H9 (cell line): ENCODE measurements at regions not wholly inside any gene's neighbourhood (a gene's known extent, or its start where the extent isn't known, plus 50 kb on each side); places are given as distances from the start of the nearest gene placed in this dataset.
A peak's percentile ranks its signal among the peaks of the same experiment; 100 is the strongest.

ENCODE experiments used
- DNase-seq: peaks from one replicate; pipeline ENCODE4 v3.0.0-alpha.2; 2017
- H2AFZ ChIP-seq: one replicate; pipeline ENCODE4 v1.6.1; 2013; ENCODE audit warnings: mild to moderate bottlenecking, low read length, control low read depth, moderate library complexity
- H2AK5ac ChIP-seq: 2 replicates; pipeline ENCODE4 v1.6.1; 2013; ENCODE audit warnings: low read length, control low read depth, mixed read lengths; ENCODE audit not compliant: insufficient read length
- H2BK120ac ChIP-seq: one replicate; pipeline ENCODE4 v1.6.1; 2013; ENCODE audit warnings: low read depth, mild to moderate bottlenecking, low read length, control low read depth, inconsistent platforms; ENCODE audit not compliant: poor library complexity, severe bottlenecking
- H2BK12ac ChIP-seq: 2 replicates; pipeline ENCODE4 v1.6.1; 2013; ENCODE audit warnings: low read length, control low read depth, mixed read lengths, low read depth; ENCODE audit not compliant: insufficient read length
- H2BK15ac ChIP-seq: 2 replicates; pipeline ENCODE4 v1.6.1; 2013; ENCODE audit warnings: low read depth, low read length, control low read depth
- H2BK20ac ChIP-seq: one replicate; pipeline ENCODE4 v1.6.1; 2013; ENCODE audit warnings: low read depth, mild to moderate bottlenecking, low read length, control low read depth, inconsistent platforms; ENCODE audit not compliant: poor library complexity, severe bottlenecking
- H2BK5ac ChIP-seq: 2 replicates; pipeline ENCODE4 v1.6.1; 2013; ENCODE audit warnings: low read length, control low read depth, mixed read lengths; ENCODE audit not compliant: insufficient read length
- H3K14ac ChIP-seq: 2 replicates; pipeline ENCODE4 v1.6.1; 2013; ENCODE audit warnings: low read length, control low read depth; ENCODE audit not compliant: insufficient read depth
- H3K18ac ChIP-seq: 2 replicates; pipeline ENCODE4 v1.6.1; 2013; ENCODE audit warnings: low read depth, mild to moderate bottlenecking, mixed read lengths, low read length, control low read depth; ENCODE audit not compliant: insufficient read length
- H3K23ac ChIP-seq: 2 replicates; pipeline ENCODE4 v1.6.1; 2013; ENCODE audit warnings: low read length, control low read depth, mixed read lengths, low read depth; ENCODE audit not compliant: insufficient read length
- H3K23me2 ChIP-seq: 2 replicates; pipeline ENCODE4 v1.6.1; 2013; ENCODE audit warnings: low read depth, mild to moderate bottlenecking, mixed read lengths, low read length, control low read depth; ENCODE audit not compliant: insufficient read length, poor library complexity, severe bottlenecking
- H3K27ac ChIP-seq: 2 replicates; pipeline ENCODE4 v1.5.1; 2013; ENCODE audit warnings: low read length, control low read depth, mixed read lengths, low read depth; ENCODE audit not compliant: insufficient read length
- H3K27me3 ChIP-seq: 2 replicates; pipeline ENCODE4 v1.6.1; 2013; ENCODE audit warnings: low read length, control low read depth, inconsistent platforms; ENCODE audit not compliant: insufficient read depth
- H3K4ac ChIP-seq: 2 replicates; pipeline ENCODE4 v1.6.1; 2013; ENCODE audit warnings: low read depth, mild to moderate bottlenecking, control low read depth, inconsistent platforms, low read length, moderate library complexity
- H3K4me1 ChIP-seq: 2 replicates; pipeline ENCODE4 v1.6.1; 2013; ENCODE audit warnings: low read length, control low read depth, inconsistent platforms; ENCODE audit not compliant: insufficient read depth
- H3K4me2 ChIP-seq: 2 replicates; pipeline ENCODE4 v1.6.1; 2013; ENCODE audit warnings: low read length, control low read depth, mixed read lengths; ENCODE audit not compliant: insufficient read length, insufficient read depth
- H3K56ac ChIP-seq: 2 replicates; pipeline ENCODE4 v1.6.1; 2013; ENCODE audit warnings: low read depth, mild to moderate bottlenecking, mixed read lengths, low read length, control low read depth; ENCODE audit not compliant: insufficient read length
- H3K79me1 ChIP-seq: 2 replicates; pipeline ENCODE4 v1.6.1; 2013; ENCODE audit warnings: low read depth, mild to moderate bottlenecking, moderate library complexity, low read length, control low read depth, inconsistent platforms; ENCODE audit not compliant: insufficient read depth, poor library complexity, severe bottlenecking
- H3K79me2 ChIP-seq: 2 replicates; pipeline ENCODE4 v1.6.1; 2013; ENCODE audit warnings: low read length, control low read depth, inconsistent platforms; ENCODE audit not compliant: insufficient read depth
- H3K9ac ChIP-seq: 2 replicates; pipeline ENCODE4 v1.6.1; 2013; ENCODE audit warnings: low read length, control low read depth, mixed read lengths; ENCODE audit not compliant: insufficient read length; ENCODE audit errors: extremely low read depth
- H3K9me3 ChIP-seq: one replicate; pipeline ENCODE4 v1.6.1; 2013; ENCODE audit warnings: low read depth, low read length, inconsistent platforms; ENCODE audit not compliant: control insufficient read depth
- H3T11ph ChIP-seq: one replicate; pipeline ENCODE4 v1.6.1; 2013; ENCODE audit warnings: mild to moderate bottlenecking, low read length, control low read depth, inconsistent platforms
- H4K20me1 ChIP-seq: one replicate; pipeline ENCODE4 v1.6.1; 2013; ENCODE audit not compliant: control insufficient read depth, insufficient read length, insufficient read depth
- H4K5ac ChIP-seq: 2 replicates; pipeline ENCODE4 v1.6.1; 2013; ENCODE audit warnings: low read depth, mild to moderate bottlenecking, mixed read lengths, low read length, control low read depth; ENCODE audit not compliant: insufficient read length
- H4K8ac ChIP-seq: replicated peaks from 2 replicates; pipeline ENCODE4 v1.6.1; 2013; ENCODE audit warnings: low read length, control low read depth, mixed read lengths, low read depth; ENCODE audit not compliant: insufficient read length
- H4K91ac ChIP-seq: 2 replicates; pipeline ENCODE4 v1.6.1; 2013; ENCODE audit warnings: low read depth, mild to moderate bottlenecking, moderate library complexity, mixed read lengths, low read length, control low read depth; ENCODE audit not compliant: insufficient read length
- H3K27ac Mint-ChIP-seq, 3 experiments: 2 replicates in 2 of 3; 3 replicates in 1 of 3; pipeline ENCODE4 v1.8.0; 2020 to 2021; ENCODE audit warnings: mixed read lengths in 3 of 3, mild to moderate bottlenecking in 1 of 3, moderate library complexity in 1 of 3
- H3K27me3 Mint-ChIP-seq: 2 replicates; pipeline ENCODE4 v1.8.0; 2021; ENCODE audit warnings: low read depth, mild to moderate bottlenecking, moderate library complexity, mixed read lengths
- H3K36me3 Mint-ChIP-seq, 3 experiments: 2 replicates in 2 of 3; 3 replicates in 1 of 3; pipeline ENCODE4 v1.8.0; 2020 to 2021; ENCODE audit warnings: low read depth in 3 of 3, mixed read lengths in 3 of 3; ENCODE audit not compliant: insufficient read depth in 1 of 3
- H3K4me1 Mint-ChIP-seq, 2 experiments: 2 replicates each; pipeline ENCODE4 v1.8.0; 2020; ENCODE audit warnings: mixed read lengths in 2 of 2
- H3K4me3 Mint-ChIP-seq, 2 experiments: 2 replicates in 1 of 2; 3 replicates in 1 of 2; pipeline ENCODE4 v1.8.0; 2020 to 2021; ENCODE audit warnings: mild to moderate bottlenecking in 2 of 2, mixed read lengths in 2 of 2, moderate library complexity in 1 of 2
- H3K9me3 Mint-ChIP-seq, 2 experiments: 2 replicates in 1 of 2; 3 replicates in 1 of 2; pipeline ENCODE4 v1.8.0; 2020; ENCODE audit warnings: mild to moderate bottlenecking in 2 of 2, mixed read lengths in 2 of 2, moderate library complexity in 1 of 2
- CTCF ChIP-seq: fragments of 200-600 bp; sonication (generic); conservative IDR thresholded peaks from 3 replicates; pipeline ENCODE4 v1.8.0; 2021; ENCODE audit warnings: antibody characterized with exemption, mild to moderate bottlenecking
- WGBS: extraction: QIAGEN DNeasy Blood & Tissue Kit; methylation state at CpG from one replicate; pipeline ENCODE4 v1.1.7; 2013; ENCODE audit warnings: missing lambda C conversion rate, low lambda C conversion rate, mixed read lengths; ENCODE audit not compliant: insufficient read length; ENCODE audit errors: extremely low coverage; 5-methylcytosine and 5-hydroxymethylcytosine counted together

- H3K4ac ChIP-seq, result no peak overlapping the region
- H2BK5ac ChIP-seq, result no peak overlapping the region
- no peak overlapping the region for H4K8ac ChIP-seq
- no peak overlapping the region for H4K5ac ChIP-seq
- H2BK15ac ChIP-seq, result no peak overlapping the region
- no peaks in the 10 kb centered on the region for H3K79me1 ChIP-seq
- Mint-ChIP-seq H3K9me3 (peaks cover 3 to 5% of the 10 kb centered on the region in 2 experiments; a peak in 4 of 5 replicates), H3K27me3 (peaks cover 2% of the 10 kb centered on the region), H3K27ac (peak overlapping the region in 1 of 3 experiments; percentile 64; a peak in 1 of 7 replicates), H3K4me3 (no peak overlapping the region), H3K4me1 (peaks cover 6 to 9% of the 10 kb centered on the region in 2 experiments; a peak in 3 of 4 replicates), H3K36me3 (peaks cover 0 to 6% (median 0%) of the 10 kb centered on the region in 3 experiments; a peak in 2 of 7 replicates)
- no peak overlapping the region for H2BK20ac ChIP-seq
- H3K56ac ChIP-seq, result no peak overlapping the region
- H3K79me2 ChIP-seq, result no peaks in the 10 kb centered on the region
- no peak overlapping the region for H3K4me2 ChIP-seq
- H2BK120ac ChIP-seq, result no peak overlapping the region
- H2AK5ac ChIP-seq, result no peak overlapping the region
- H2BK12ac ChIP-seq, result no peak overlapping the region
- H3K9ac ChIP-seq, result no peak overlapping the region
- no peak for TF ChIP-seq CTCF
- H3K4me1 ChIP-seq, result no peaks in the 10 kb centered on the region
- no peak overlapping the region for H3K27ac ChIP-seq
- no peak overlapping the region for H2AFZ ChIP-seq
- no peaks in the 10 kb centered on the region for H3K9me3 ChIP-seq
- no peaks in the 10 kb centered on the region for H3K23me2 ChIP-seq
- no peak overlapping the region for H3K23ac ChIP-seq
- DNase-seq, result no peak
- H4K91ac ChIP-seq, result no peak overlapping the region
- no peaks in the 10 kb centered on the region for H4K20me1 ChIP-seq
- WGBS, result no CpG with 5 or more reads among the region's 10 CpGs
- H3K27me3 ChIP-seq, result no peaks in the 10 kb centered on the region
- no peak overlapping the region for H3T11ph ChIP-seq
- H3K14ac ChIP-seq, result no peak overlapping the region
- H3K18ac ChIP-seq, result no peak overlapping the region
Observed at GRCh38 chr19:32124585-32124984, 220.8 kb upstream of the ZNF507 start.
